Endothelial cell of umbilical vein (primary cell): ENCODE measurements at regions not wholly inside any gene's neighbourhood (a gene's known extent, or its start where the extent isn't known, plus 50 kb on each side); places are given as distances from the start of the nearest gene placed in this dataset.

Experiments
- BruUV-seq: library from RNA; stranded (reverse); fragments of 400-500 nt; replicated peaks from 2 replicates; lab custom pipeline; 2021; lab: Mats Ljungman, UMichigan
- CTCF ChIA-PET: fragments of 300-600, 350-600 bp; sonication (Branson Sonifier 250); formaldehyde crosslinking; loops from one replicate; lab custom pipeline; 2021; ENCODE audit warnings: antibody characterized with exemption, inconsistent platforms; lab: Charles Lee
- POLR2A ChIA-PET: fragments of 300-600, 350-600 bp; sonication (Branson Sonifier 250); formaldehyde crosslinking; loops from one replicate; lab custom pipeline; 2021; ENCODE audit warnings: antibody characterized with exemption, inconsistent platforms; lab: Charles Lee
- DNase-seq: peaks from one replicate; pipeline ENCODE4 v3.0.0-alpha.2; 2011; ENCODE audit warnings: low read depth, low spot score
- FAIRE-seq: peaks from 2 replicates; lab custom pipeline; 2011; peaks lifted over from hg19 to GRCh38; lab: Jason Lieb, UNC
- H2AFZ ChIP-seq: 2 replicates; pipeline ENCODE4 v1.6.0; 2012; ENCODE audit warnings: low read depth, low read length, control low read depth, inconsistent platforms
- H3K27ac ChIP-seq: 2 replicates; pipeline ENCODE4 v1.5.1; 2011; ENCODE audit warnings: low read depth, mild to moderate bottlenecking, control low read depth, low read length, moderate library complexity; ENCODE audit not compliant: insufficient read depth
- H3K27me3 ChIP-seq, 2 experiments: 2 replicates each; pipeline versions ENCODE4 v1.6.0 to v1.6.1; 2011; ENCODE audit warnings: low read length in 2 of 2, mixed read lengths in 1 of 2; ENCODE audit not compliant: control insufficient read depth in 2 of 2, insufficient read depth in 2 of 2
- H3K36me3 ChIP-seq, 2 experiments: 2 replicates in 1 of 2; 3 replicates in 1 of 2; pipeline ENCODE4 v1.5.1; 2011; ENCODE audit warnings: low read length in 2 of 2, mild to moderate bottlenecking in 1 of 2, moderate library complexity in 1 of 2; ENCODE audit not compliant: control insufficient read depth in 2 of 2, insufficient read depth in 2 of 2; ENCODE audit errors: extremely low read depth in 1 of 2
- H3K4me1 ChIP-seq: 3 replicates; pipeline ENCODE4 v1.5.1; 2011; ENCODE audit warnings: mild to moderate bottlenecking, low read length; ENCODE audit not compliant: control insufficient read depth, insufficient read depth; ENCODE audit errors: extremely low read depth
- H3K4me2 ChIP-seq: 2 replicates; pipeline ENCODE4 v1.6.1; 2011; ENCODE audit warnings: low read length, control low read depth, mixed read lengths; ENCODE audit not compliant: insufficient read depth
- H3K4me3 ChIP-seq, 3 experiments: fragments of 200-600 bp in 1 of 3; sonication (generic), shearing (Covaris generic) in 1 of 3; replicated peaks in 1 of 3; 2 replicates each; pipeline ENCODE4 v1.5.1; 2011 to 2016; ENCODE audit warnings: control low read depth in 3 of 3, low read length in 3 of 3, mild to moderate bottlenecking in 2 of 3, inconsistent platforms in 1 of 3, low read depth in 1 of 3, moderate library complexity in 1 of 3; ENCODE audit not compliant: insufficient read depth in 1 of 3
- H3K79me2 ChIP-seq: 2 replicates; pipeline ENCODE4 v1.6.0; 2012; ENCODE audit warnings: low read length, inconsistent platforms; ENCODE audit not compliant: control insufficient read depth, insufficient read depth
- H3K9ac ChIP-seq: replicated peaks from 2 replicates; pipeline ENCODE3; 2011; ENCODE audit warnings: low read length, control low read depth; ENCODE audit not compliant: insufficient read depth; ENCODE audit errors: extremely low read depth
- H3K9me1 ChIP-seq: replicated peaks from 3 replicates; pipeline ENCODE4 v1.6.0; 2011; ENCODE audit warnings: mild to moderate bottlenecking, low read length; ENCODE audit not compliant: control insufficient read depth, insufficient read depth; ENCODE audit errors: extremely low read depth
- H3K9me3 ChIP-seq: replicated peaks from 2 replicates; pipeline ENCODE4 v1.5.1; 2012; ENCODE audit warnings: low read length, inconsistent platforms; ENCODE audit not compliant: control insufficient read depth, insufficient read depth
- H4K20me1 ChIP-seq: replicated peaks from 2 replicates; pipeline ENCODE3; 2011; ENCODE audit warnings: mild to moderate bottlenecking, low read length; ENCODE audit not compliant: control insufficient read depth, insufficient read depth; ENCODE audit errors: extremely low read depth
- CTCF ChIP-seq, 2 donors: IDR thresholded peaks; 1 replicate in 1 of 2; 2 replicates in 1 of 2; pipeline ENCODE4 v1.5.1; 2011; ENCODE audit warnings: low read length in 2 of 2, mild to moderate bottlenecking in 2 of 2, moderate library complexity in 2 of 2, control low read depth in 1 of 2, inconsistent platforms in 1 of 2, low read depth in 1 of 2; ENCODE audit not compliant: insufficient read depth in 1 of 2; ENCODE audit errors: extremely low read depth in 1 of 2
- EZH2 ChIP-seq: IDR thresholded peaks from 2 replicates; pipeline ENCODE4 v1.6.1; 2012; ENCODE audit warnings: borderline replicate concordance, low read depth, mild to moderate bottlenecking, moderate library complexity, low read length, inconsistent platforms; ENCODE audit not compliant: severe bottlenecking
- FOS ChIP-seq: IDR thresholded peaks from 2 replicates; pipeline ENCODE4 v1.6.1; 2011; ENCODE audit warnings: mild to moderate bottlenecking, low read length, moderate library complexity, borderline replicate concordance; ENCODE audit not compliant: insufficient read depth
- GATA2 ChIP-seq: IDR thresholded peaks from 2 replicates; pipeline ENCODE4 v1.7.0; 2011; ENCODE audit warnings: low read depth, mild to moderate bottlenecking, moderate library complexity, mixed read lengths, low read length; ENCODE audit not compliant: insufficient read length, insufficient read depth
- JUN ChIP-seq: IDR thresholded peaks from 2 replicates; pipeline ENCODE4 v1.6.1; 2011; ENCODE audit warnings: borderline replicate concordance, low read depth; ENCODE audit not compliant: insufficient read length, insufficient read depth
- MYC ChIP-seq: IDR thresholded peaks from one replicate; pipeline ENCODE4 v1.6.1; 2011; ENCODE audit warnings: mild to moderate bottlenecking, low read depth, low read length
- POLR2A ChIP-seq: IDR thresholded peaks from 2 replicates; pipeline ENCODE4 v1.6.1; 2012; ENCODE audit warnings: low read depth, mild to moderate bottlenecking, control low read depth, low read length
- POLR2AphosphoS5 ChIP-seq: IDR thresholded peaks from 2 replicates; pipeline ENCODE4 v1.6.1; 2012; ENCODE audit warnings: low read depth, mild to moderate bottlenecking, control low read depth, low read length, moderate library complexity; ENCODE audit not compliant: insufficient read depth
- dilution Hi-C: fragments of 300-500 bp; cut with MboI; formaldehyde crosslinking; loops from one replicate; pipeline ENCODE4 v1.15.0; 2019; ENCODE audit warnings: low sequenced_read_pairs; ENCODE audit not compliant: extremely low pct_ligation_motif_present
- intact Hi-C: fragments of 100-400 bp; cut with micrococcal nuclease; formaldehyde crosslinking; loops from one replicate; pipeline ENCODE4 v1.10.0; 2022
- TF ChIP-seq, protein P1 (sequence below): IDR thresholded peaks from 2 replicates; pipeline ENCODE4 v1.6.1; 2011; ENCODE audit not compliant: insufficient read depth, insufficient read length

- no TSS peak for BruUV-seq
- TF ChIP-seq GATA2 = no peak
- no peak for TF ChIP-seq JUN
- TF ChIP-seq EZH2 = no peak
- no peak for TF ChIP-seq CTCF (IDR thresholded peaks at IDR 0.05; ENCODE audit: extremely low read depth in 1 of 2, insufficient read depth in 1 of 2, low read depth in 1 of 2, low read length in 2 of 2)
- TF ChIP-seq, protein P1, sequence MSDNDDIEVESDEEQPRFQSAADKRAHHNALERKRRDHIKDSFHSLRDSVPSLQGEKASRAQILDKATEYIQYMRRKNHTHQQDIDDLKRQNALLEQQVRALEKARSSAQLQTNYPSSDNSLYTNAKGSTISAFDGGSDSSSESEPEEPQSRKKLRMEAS = no peak
- TF ChIP-seq POLR2AphosphoS5 = no peak
- TF ChIP-seq FOS = no peak
- TF ChIP-seq POLR2A = no peak
- TF ChIP-seq MYC = no peak
- DNase-seq (no peak), FAIRE-seq (no peak)
- no peaks in the 10 kb centered on the region for H4K20me1 ChIP-seq
- no peak overlapping the region for H3K9ac ChIP-seq
- H3K27ac ChIP-seq = no peak overlapping the region
- H3K4me2 ChIP-seq = no peak overlapping the region
- intact Hi-C loops = no loop called here
- no peaks in the 10 kb centered on the region for H3K4me1 ChIP-seq
- no peaks in the 10 kb centered on the region for H3K79me2 ChIP-seq
- ChIA-PET CTCF (no interaction called here), POLR2A (no interaction called here)
- dilution Hi-C loops = no loop called here
- H3K36me3 ChIP-seq = no peaks in the 10 kb centered on the region
- H3K9me1 ChIP-seq = no peaks in the 10 kb centered on the region
- no peaks in the 10 kb centered on the region for H3K9me3 ChIP-seq
- H2AFZ ChIP-seq = no peak overlapping the region
- no peak overlapping the region for H3K4me3 ChIP-seq
- no peaks in the 10 kb centered on the region for H3K27me3 ChIP-seq
Measured at GRCh38 chr2:77602771-77603170, 80.6 kb upstream of the LRRTM4 start.
